ENCODE measurements at regions not wholly inside any gene's neighbourhood (a gene's known extent, or its start where the extent isn't known, plus 50 kb on each side); places are given as distances from the start of the nearest gene placed in this dataset.

GRCh38 chr6:26204332-26205160 lies 117.3 kb downstream of the HFE start:
- TF ChIP-seq POLR2A (IDR thresholded peaks at IDR 0.05; ENCODE audit: low read length): peak; percentile 100
- TF ChIP-seq GATA1 (IDR thresholded peaks at IDR 0.05; ENCODE audit: low read depth, low read length): no peak
